ENCODE measurements at regions not wholly inside any gene's neighbourhood (a gene's known extent, or its start where the extent isn't known, plus 50 kb on each side); places are given as distances from the start of the nearest gene placed in this dataset.

DNA sequence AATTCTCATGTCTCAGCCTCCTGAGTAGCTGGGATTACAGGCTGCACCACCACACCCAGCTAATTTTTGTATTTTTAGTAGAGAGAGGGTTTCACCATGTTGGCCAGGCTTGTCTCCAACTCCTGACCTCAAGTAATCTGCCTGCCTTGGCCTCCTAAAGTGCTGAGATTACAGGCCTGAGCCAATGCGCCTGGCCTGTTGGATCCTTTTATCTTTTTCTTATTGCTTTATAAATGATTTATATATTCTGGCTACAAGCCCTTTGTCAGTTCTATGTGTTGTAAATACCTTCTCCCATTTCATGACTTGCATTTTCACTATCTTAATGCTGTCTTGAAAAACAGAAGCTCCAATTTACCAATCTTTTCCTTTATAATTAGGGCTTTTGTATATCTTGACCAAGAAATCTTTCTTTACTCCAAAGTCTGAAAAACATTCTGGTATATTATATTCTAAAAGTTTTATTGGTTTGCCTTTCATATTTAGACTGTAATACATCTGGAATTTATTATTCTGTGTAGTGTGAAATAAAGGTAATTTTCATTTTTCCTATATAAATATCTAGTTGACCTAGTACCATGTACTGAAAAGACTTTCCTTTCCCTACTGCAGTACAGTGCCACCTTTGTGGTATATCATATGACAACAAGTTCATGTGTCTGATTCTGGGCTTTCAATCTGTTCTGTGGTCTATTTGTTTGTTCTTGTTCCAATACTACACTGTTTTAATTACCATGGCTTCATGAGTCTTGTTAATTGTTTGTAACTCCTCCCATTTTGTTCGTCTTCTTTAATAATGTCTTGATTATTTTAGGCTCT, 52.9 kb upstream of the RNU6-1 start:
- DNase-seq = no peak

DNA sequence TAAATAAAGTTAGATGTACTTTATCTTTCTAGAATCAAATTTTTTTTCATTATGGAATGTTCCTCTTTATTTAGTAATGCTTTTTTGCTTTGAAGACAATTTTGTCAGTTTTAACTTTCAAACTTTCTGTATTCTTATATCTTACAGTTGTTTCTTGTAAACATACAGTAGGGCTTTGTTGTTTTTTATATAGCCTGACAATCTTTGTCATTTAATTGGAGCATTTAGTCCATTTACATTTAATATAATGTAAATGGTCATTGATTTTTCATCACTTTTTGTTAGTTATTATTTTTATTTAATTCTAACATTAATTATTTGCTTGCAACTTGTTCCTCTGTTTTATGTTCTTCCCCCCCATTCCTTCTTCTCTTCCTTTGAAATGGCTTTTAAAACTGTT, 55.4 kb upstream of the RNU6-1 start:
- no peak for DNase-seq

GRCh38 chr15:67897646-67898339, 57.9 kb upstream of the RNU6-1 start:
- DNase-seq = peak; percentile 29

GRCh38 chr15:67899596-67900283, 59.9 kb upstream of the RNU6-1 start:
- DNase-seq = no peak

DNA sequence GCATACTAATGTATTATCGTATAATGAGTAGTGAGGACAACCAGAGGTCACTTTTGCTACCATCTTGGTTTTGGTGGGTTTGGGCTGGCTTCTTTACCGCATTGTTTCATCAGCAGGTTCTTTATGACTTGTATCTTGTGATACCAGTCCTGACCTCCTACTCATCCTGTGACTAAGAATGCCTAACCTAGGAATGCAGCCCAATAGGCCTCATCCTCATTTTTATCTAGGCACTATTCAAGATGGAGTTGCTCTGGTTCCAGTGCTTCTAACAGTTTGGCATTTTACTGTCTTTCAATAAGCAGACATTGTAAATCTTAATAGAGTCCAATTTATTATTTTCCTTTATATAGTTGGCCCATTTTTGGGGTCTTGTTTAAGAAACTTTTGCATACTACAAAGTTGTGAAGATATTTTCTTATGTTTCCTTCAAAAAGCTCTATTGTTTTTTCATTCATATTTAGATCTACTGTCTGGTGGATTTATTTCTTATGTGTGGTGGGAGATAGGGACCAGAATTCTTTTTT, 60.8 kb upstream of the RNU6-1 start:
- DNase-seq = no peak

DNA sequence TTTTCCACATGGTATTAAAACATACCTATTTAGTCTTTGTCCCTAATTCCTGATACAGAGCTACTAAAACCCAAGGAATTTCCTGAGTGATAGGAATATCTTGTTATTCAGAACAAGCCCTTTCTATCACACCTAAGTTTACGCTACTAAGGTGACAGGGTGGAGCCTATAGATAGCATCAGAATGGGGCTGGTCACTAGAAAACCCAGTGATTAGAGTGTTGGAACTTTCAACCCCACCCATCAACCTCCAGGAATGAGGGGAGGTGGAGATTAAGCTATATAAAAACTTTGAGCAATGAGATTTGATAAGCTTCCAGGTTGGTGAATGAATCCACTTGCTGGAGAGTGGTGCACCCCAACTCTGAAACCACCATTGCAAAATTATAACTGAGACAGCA, 62.1 kb upstream of the RNU6-1 start:
- DNase-seq = no peak

DNA sequence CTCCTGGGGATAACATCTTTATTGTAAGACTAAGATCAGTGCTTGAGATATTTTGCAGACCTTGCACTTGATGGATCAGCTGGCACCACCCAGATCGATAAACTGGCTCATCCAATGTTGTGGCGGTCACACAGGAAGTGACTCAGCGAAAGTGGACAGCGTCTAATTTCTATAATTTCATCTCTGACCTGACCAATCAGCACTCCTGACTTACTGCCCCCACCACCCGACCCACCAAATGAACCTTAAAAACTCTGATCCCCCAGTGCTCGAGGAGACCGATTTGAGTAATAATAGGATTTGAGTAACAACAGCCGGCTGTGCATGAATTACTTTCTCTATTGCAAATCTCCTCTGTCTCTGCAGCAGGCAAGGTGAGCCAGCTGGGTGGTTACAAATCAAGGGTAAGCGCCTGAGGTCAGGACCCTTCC, 62.7 kb upstream of the RNU6-1 start:
- DNase-seq = no peak

DNA sequence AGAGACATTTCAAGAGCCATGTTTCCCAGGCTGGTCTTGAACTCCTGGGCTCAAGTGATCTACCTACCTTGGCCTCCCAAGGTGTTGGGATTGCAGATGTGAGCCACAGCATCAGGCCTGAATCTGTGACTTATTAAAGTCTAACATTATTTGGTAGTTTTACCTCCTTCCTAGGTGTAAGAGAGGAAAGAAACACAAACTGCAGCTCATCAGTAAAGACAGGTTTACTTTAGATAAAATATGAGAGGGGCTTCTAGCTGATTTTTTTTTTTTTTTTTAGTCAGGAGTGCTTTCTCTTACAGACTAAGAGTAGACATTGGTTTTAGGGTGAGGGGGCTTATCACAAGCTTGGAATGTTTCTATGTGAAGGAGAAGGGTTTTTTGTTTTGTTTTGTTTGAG, 63.9 kb upstream of the RNU6-1 start:
- no peak for DNase-seq

DNA sequence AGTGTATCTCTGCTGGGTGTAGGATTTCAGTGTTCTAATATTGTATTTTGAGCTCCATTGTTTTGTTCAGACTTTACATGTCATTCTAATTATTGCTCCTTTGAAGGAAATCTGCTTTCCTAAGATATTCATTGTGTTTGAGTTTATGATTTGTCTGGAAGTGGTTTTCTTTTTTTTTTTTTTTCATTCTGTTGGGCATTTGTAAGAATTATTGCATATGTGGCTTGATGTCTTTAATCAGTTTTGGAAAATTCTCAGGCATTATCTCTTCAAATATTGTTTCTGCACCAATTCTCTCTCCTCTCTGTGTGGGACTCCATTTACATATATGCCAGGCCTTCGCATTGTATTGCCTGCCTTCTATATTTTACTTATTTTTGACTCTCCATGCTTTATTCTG, 65.8 kb upstream of the RNU6-1 start:
- no peak for DNase-seq

DNA sequence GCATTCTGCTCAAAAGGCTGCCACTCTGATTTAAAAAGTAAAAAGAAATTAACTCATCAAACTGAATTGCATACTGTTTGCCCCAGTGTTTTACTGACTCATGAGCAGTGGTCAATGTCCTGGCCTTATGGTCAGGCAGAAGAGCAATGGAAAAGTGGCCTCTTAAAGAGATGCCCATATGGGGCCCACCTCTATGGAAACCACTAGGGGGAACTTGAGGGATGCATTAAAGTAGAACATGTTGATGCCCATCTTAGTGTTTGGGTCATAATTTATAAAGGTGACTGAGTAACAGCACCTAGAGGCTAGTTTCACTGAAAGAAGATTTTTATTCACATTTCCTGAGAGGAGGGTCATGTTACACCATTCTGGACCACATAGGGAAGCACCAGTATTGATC, 66.5 kb upstream of the RNU6-1 start:
- peak; percentile 23 for DNase-seq

DNA sequence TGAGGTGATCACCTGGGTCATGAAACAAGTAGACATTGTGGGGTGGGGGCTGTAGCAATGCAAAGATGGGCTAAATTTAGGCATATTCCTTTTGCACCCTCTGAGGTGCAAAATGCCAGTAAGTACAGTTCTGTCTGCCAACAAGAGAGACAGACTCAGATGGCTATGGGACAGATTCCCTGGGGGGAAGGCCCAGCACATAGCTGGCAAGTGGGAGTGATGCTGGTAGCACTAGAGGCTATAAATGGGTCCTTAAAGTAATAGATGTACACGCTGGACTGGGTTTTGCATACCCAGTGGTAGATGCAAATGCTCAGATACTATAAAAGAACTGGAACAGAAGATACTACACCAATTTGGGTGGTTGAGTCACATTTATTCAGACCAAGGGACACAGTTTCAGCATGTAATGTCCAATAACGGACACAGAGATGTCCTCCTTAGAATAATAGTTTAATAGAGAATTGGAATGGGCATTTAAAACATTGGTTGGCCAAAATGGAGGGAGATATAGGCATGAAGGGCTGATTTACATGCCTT, 67.4 kb upstream of the RNU6-1 start:
- no peak for DNase-seq

DNA sequence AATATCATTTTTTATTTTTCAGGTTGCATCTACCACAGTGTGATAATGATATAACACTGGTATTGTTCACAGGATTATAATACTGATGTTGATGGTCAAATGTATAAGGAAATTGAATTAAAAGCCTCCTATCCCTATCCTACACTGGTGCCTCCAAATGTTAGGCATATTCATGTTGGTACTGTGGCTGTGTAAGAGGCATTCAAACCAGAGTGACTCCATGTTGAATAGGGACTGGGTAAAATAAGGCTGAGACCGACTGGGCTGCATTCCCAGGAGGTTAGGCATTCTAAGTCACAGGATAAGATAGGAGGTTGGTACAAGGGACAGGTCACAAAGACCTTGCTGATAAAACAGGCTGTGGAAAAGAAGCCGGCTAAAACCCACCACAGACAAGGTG, 68.9 kb upstream of the RNU6-1 start:
- DNase-seq = no peak

GRCh38 chr15:67911727-67912126, 71.9 kb upstream of the RNU6-1 start:
- DNase-seq = no peak

DNA sequence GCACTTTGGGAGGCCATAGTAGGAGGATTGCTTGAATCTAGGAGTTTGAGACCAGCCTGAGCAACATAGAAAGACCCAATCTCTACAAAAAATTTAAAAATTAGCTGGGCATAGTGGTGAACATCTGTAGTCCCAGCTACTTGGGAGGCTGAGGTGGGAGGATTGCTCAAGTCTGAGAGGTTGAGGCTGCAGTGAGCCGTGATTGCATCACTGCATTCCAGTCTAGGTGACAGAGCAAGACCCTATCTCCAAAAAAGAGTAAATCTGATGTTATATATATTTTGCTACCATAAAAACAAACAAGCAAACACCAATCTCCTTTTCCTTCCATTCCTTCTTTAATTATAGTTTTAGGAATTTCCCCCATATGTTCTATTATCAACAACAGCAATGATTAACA, 74.2 kb upstream of the RNU6-1 start:
- no peak for DNase-seq

GRCh38 chr15:67914537-67915460, 75.0 kb upstream of the RNU6-1 start:
- DNase-seq = peak; percentile 63

- peak; percentile 87 for DNase-seq
Observed at GRCh38 chr15:67915461-67916374, 75.9 kb upstream of the RNU6-1 start.

- DNase-seq = no peak
Observed at GRCh38 chr15:67916565-67916964, 76.7 kb upstream of the RNU6-1 start.

GRCh38 chr15:67917037-67917436, 77.2 kb upstream of the RNU6-1 start:
- DNase-seq = peak; percentile 16

DNA sequence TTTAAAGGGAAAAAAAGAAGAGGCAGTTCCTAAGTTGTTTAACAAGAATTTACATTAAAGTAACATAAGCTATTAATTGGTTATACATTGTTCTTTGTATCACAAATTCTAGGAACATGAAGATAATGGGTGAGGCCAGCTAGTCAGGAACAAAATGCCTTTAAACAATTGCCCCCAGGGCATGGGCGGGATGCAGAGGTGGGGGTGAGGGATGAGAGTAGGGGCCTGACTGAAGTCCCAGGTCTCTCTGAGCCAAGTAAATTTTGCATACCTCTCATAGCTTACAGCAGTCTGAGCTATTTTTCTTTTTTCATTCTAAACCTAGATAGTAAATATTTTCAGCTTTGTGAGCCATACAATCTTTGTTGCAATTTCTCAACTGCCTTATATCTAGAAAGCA, 77.8 kb upstream of the RNU6-1 start:
- no peak for DNase-seq

DNA sequence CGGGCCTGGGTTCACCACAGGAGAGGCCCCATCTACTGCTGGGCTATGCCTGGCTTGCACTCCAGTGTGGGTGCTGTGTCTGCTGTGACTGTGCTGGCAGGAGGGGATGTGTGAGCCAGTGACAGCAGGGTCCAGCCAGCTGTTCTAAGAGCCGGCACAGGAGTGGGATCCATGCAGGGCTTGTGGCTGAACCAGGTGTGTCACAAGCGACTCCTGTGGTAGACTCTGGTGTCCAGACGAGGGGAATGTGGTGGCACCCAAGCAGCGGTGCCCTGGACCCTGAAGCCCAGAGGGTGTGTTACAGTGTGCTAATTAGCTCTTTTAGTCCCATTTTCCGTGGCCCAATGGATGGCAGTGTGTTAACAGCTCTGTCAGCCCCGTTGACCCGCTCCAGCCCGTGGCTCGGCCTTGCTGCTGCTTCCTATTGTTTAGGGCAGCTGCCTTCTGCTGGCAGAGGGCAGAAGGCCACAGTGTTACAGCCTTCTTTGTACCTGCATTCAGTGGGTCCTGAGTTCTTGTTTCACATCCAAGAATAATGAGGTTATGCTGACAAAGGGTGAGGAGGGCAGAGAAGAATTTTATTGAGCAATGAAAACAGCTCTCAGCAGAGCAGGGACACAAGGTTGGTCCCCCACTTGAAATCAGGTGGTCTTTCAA, 78.5 kb upstream of the RNU6-1 start:
- no peak for DNase-seq
